ENCODE measurements at regions not wholly inside any gene's neighbourhood (a gene's known extent, or its start where the extent isn't known, plus 50 kb on each side); places are given as distances from the start of the nearest gene placed in this dataset.

- no peak overlapping the region for H3K27ac ChIP-seq
- no peak for TF ChIP-seq CTCF (conservative IDR thresholded peaks at IDR 0.05)
- TF ChIP-seq ZFX (IDR thresholded peaks at IDR 0.05) = no peak
Observed at GRCh38 chr5:124007675-124008398, 495.9 kb downstream of the CSNK1G3 start.

- no peak for TF ChIP-seq ZFX (IDR thresholded peaks at IDR 0.05)
- no peak for TF ChIP-seq CTCF (conservative IDR thresholded peaks at IDR 0.05)
- H3K27ac ChIP-seq = no peak overlapping the region; the same call in 1 of the 2 replicates
Observed at GRCh38 chr5:124001036-124001615, 489.1 kb downstream of the CSNK1G3 start.

- H3K27ac ChIP-seq = no peak overlapping the region
- TF ChIP-seq ZFX (IDR thresholded peaks at IDR 0.05) = no peak
- no peak for TF ChIP-seq CTCF (conservative IDR thresholded peaks at IDR 0.05)
Observed at GRCh38 chr5:124000538-124000937, 488.6 kb downstream of the CSNK1G3 start.

GRCh38 chr5:123997462-123998215, 485.7 kb downstream of the CSNK1G3 start:
- H3K27ac ChIP-seq = no peak overlapping the region
- TF ChIP-seq ZFX (IDR thresholded peaks at IDR 0.05) (no peak), CTCF (conservative IDR thresholded peaks at IDR 0.05) (no peak)

GRCh38 chr5:123997064-123997461, 485.1 kb downstream of the CSNK1G3 start:
- TF ChIP-seq ZFX (IDR thresholded peaks at IDR 0.05) (no peak), CTCF (conservative IDR thresholded peaks at IDR 0.05) (no peak)
- no peak overlapping the region for H3K27ac ChIP-seq

GRCh38 chr5:123992641-123993040, 480.7 kb downstream of the CSNK1G3 start:
- TF ChIP-seq CTCF (conservative IDR thresholded peaks at IDR 0.05) (no peak), ZFX (IDR thresholded peaks at IDR 0.05) (no peak)
- H3K27ac ChIP-seq = no peak overlapping the region

GRCh38 chr5:123987956-123988355, 476.0 kb downstream of the CSNK1G3 start:
- no peak overlapping the region for H3K27ac ChIP-seq
- TF ChIP-seq ZFX (IDR thresholded peaks at IDR 0.05) = no peak
- no peak for TF ChIP-seq CTCF (conservative IDR thresholded peaks at IDR 0.05)
